ENCODE measurements at regions not wholly inside any gene's neighbourhood (a gene's known extent, or its start where the extent isn't known, plus 50 kb on each side); places are given as distances from the start of the nearest gene placed in this dataset.

DNA sequence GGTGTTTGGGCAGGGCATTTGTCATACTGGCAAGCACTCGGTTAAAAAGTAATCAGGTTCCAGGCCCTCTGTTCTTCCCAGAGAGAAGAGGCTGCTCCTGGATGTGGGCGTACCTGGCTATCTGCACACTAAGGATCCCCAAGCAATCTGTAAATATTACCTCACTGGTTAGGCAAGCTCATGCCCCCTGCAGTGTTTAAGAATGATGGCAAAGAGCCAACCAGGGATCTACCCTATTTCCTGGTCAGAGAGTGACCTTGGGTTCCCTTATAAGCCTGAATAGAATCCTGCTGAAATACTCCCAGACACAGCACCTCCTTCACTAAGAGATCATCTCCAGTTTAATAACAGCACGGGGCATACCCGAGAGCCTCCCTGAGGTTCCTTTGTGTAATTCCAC lies 181.2 kb downstream of the PIK3R1 start:
- WGBS, 2 donors (ENCODE audit: low coverage in 1 of 2), result 86% methylated on average over 2 to 3 of the region's 4 CpGs
- ATAC-seq, result no peak

DNA sequence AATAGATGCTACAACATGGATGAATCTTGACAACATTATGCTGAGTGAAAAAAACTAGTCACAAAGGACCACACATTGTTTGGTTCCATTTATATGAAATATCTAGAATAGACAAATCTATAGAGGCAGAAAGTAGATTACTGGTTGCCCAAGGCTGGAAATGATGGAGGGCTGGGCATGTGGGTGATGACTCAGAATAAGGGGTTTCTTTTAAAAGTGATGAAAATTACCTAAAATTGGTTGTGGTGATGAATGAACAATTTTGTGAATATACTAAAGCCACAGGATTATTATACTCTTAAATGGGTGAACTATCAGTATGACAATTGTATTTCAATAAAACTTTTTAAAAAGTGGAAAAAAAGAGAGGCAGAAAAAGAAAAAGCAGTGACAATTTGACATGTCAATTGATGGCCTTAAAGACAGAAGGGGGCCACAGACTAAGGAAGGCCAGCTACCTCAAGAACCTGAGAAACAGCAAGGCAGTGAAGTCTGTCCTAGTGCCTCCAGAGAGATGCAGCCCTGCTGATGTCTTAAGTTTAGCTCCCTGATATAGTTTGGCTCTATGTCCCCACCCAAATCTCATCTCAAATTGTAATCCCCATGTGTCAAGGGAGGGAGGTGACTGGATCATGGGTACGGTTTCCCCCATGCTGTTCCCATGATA lies 182.7 kb downstream of the PIK3R1 start:
- Histone ChIP-seq H3K4me1 (no peaks in the 10 kb centered on the region), H3K4me3 (no peak overlapping the region), H3K9me3 (peaks cover 0 to 6% (median 0%) of the 10 kb centered on the region in 3 donors), H3K36me3 (no peaks in the 10 kb centered on the region), H3K27me3 (no peaks in the 10 kb centered on the region), H3K27ac (no peak overlapping the region)
- TF ChIP-seq, protein P1, sequence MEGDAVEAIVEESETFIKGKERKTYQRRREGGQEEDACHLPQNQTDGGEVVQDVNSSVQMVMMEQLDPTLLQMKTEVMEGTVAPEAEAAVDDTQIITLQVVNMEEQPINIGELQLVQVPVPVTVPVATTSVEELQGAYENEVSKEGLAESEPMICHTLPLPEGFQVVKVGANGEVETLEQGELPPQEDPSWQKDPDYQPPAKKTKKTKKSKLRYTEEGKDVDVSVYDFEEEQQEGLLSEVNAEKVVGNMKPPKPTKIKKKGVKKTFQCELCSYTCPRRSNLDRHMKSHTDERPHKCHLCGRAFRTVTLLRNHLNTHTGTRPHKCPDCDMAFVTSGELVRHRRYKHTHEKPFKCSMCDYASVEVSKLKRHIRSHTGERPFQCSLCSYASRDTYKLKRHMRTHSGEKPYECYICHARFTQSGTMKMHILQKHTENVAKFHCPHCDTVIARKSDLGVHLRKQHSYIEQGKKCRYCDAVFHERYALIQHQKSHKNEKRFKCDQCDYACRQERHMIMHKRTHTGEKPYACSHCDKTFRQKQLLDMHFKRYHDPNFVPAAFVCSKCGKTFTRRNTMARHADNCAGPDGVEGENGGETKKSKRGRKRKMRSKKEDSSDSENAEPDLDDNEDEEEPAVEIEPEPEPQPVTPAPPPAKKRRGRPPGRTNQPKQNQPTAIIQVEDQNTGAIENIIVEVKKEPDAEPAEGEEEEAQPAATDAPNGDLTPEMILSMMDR (IDR thresholded peaks at IDR 0.05), result no peak
- TF ChIP-seq POLR2A (IDR thresholded peaks at IDR 0.05) (no peak), POLR2AphosphoS5 (IDR thresholded peaks at IDR 0.05) (no peak), EP300 (IDR thresholded peaks at IDR 0.05) (no peak)
- no peak for ATAC-seq
- WGBS, 2 donors (ENCODE audit: low coverage in 1 of 2), result 89 to 100% methylated on average over 1 of the region's 1 CpG

More for the DNA sequence above, 181.2 kb downstream of the PIK3R1 start:
- Histone ChIP-seq H3K4me1 (no peaks in the 10 kb centered on the region), H3K4me3 (no peak overlapping the region), H3K27me3 (no peaks in the 10 kb centered on the region), H3K36me3 (no peaks in the 10 kb centered on the region), H3K27ac (no peak overlapping the region), H3K9me3 (peaks cover 0 to 6% (median 0%) of the 10 kb centered on the region in 3 donors)
- TF ChIP-seq POLR2A (IDR thresholded peaks at IDR 0.05) (no peak), POLR2AphosphoS5 (IDR thresholded peaks at IDR 0.05) (no peak), EP300 (IDR thresholded peaks at IDR 0.05) (no peak)
- TF ChIP-seq, protein P1 (IDR thresholded peaks at IDR 0.05), result no peak

DNA sequence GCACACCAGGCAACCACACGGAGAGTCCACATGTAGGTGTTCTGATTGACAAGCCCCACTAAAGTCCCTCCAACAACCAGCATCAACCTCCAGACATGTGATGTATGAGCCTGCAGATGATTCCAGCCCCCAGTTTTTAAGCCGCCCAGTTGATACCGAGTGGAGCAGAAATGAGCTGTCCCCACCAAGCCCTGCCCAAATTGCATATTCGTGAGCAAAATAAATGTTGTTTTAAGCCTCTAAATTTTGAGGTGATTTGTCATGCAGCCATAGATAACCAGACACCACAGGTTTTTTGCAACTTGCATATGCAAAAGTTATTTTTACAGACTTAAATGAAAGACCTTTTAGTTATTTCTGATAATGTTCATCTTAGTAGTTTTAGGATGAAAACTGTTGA lies 187.7 kb downstream of the PIK3R1 start:
- no peak for ATAC-seq
- 71 to 94% methylated on average over 3 to 4 of the region's 4 CpGs for WGBS, 2 donors (ENCODE audit: low coverage in 1 of 2)
- Histone ChIP-seq H3K9me3 (no peaks in the 10 kb centered on the region), H3K27ac (no peak overlapping the region), H3K36me3 (no peaks in the 10 kb centered on the region), H3K4me1 (peaks cover 0 to 7% (median 0%) of the 10 kb centered on the region in 3 donors), H3K27me3 (no peaks in the 10 kb centered on the region), H3K4me3 (no peak overlapping the region)
- TF ChIP-seq POLR2AphosphoS5 (IDR thresholded peaks at IDR 0.05), result no peak
- TF ChIP-seq POLR2A (IDR thresholded peaks at IDR 0.05), result no peak
- TF ChIP-seq, protein P1 (IDR thresholded peaks at IDR 0.05), result no peak
- no peak for TF ChIP-seq EP300 (IDR thresholded peaks at IDR 0.05)

DNA sequence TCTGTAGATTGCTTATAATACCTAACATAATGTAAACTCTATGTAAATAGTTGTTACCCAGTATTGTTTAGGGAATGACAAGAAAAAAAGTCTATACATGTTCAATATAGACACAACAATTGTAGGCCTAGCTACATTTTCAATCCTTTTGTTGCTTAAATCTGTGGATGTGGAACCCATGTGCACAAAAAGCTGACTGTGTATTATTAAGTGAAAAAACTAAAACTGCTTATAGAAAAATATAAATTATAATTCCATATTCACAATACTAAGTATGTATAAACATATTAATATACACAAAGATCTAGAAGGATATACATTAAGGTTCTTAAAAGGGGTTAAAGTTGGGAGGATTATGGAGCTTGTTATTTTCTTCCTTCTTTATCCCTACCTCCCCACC lies 188.7 kb downstream of the PIK3R1 start:
- Histone ChIP-seq H3K27me3 (no peaks in the 10 kb centered on the region), H3K4me1 (peaks cover 0 to 7% (median 0%) of the 10 kb centered on the region in 3 donors), H3K36me3 (no peaks in the 10 kb centered on the region), H3K4me3 (no peak overlapping the region), H3K27ac (no peak overlapping the region), H3K9me3 (no peaks in the 10 kb centered on the region)
- no peak for TF ChIP-seq POLR2A (IDR thresholded peaks at IDR 0.05)
- TF ChIP-seq POLR2AphosphoS5 (IDR thresholded peaks at IDR 0.05), result no peak
- TF ChIP-seq, protein P1 (IDR thresholded peaks at IDR 0.05), result no peak
- no peak for TF ChIP-seq EP300 (IDR thresholded peaks at IDR 0.05)
- ATAC-seq, result no peak

DNA sequence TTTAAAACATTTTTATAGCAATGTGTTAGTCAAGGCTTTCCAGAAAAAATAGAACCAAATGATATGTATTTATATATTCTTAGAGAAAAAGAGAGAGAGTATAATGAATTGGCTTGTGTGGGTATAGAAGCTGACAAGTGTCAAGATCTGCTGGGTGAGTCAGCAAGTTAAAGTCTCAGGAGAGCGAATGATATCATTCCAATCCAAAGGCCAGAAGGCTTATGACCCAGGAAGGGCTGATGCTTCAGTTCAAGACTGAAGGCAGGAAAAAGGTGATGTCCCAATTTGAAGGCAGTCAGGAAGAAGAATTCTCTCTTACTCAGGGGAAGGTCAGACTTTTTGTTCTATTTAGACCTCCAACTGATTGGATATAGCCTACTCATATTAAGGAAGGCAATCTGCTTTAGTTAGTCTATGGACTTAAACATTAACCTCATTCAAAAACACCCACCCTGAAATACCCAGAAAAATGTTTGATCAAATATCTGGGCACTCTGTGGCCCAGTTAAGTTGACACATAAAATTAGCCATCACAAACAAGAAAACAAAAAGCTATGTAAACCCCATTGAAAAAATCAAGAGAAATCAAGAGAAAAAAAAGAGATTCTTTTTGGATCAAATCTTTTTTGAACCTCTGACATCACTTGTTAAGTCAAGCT lies 189.6 kb downstream of the PIK3R1 start:
- no peak overlapping the region for H3K4me3 ChIP-seq
- H3K27me3 ChIP-seq, result no peaks in the 10 kb centered on the region
- H3K4me1 ChIP-seq, result peaks cover 0 to 7% (median 0%) of the 10 kb centered on the region in 3 donors
- no peak overlapping the region for H3K27ac ChIP-seq
- WGBS, 2 donors (ENCODE audit: low coverage in 1 of 2), result 100% methylated on average over 1 of the region's 1 CpG
- TF ChIP-seq, protein P1 (IDR thresholded peaks at IDR 0.05), result no peak
- TF ChIP-seq POLR2AphosphoS5 (IDR thresholded peaks at IDR 0.05) (no peak), EP300 (IDR thresholded peaks at IDR 0.05) (no peak), POLR2A (IDR thresholded peaks at IDR 0.05) (no peak)
- ATAC-seq, result no peak
- no peaks in the 10 kb centered on the region for H3K9me3 ChIP-seq
- no peaks in the 10 kb centered on the region for H3K36me3 ChIP-seq

All from gastroesophageal sphincter (tissue), 4 donors.